ENCODE measurements at regions not wholly inside any gene's neighbourhood (a gene's known extent, or its start where the extent isn't known, plus 50 kb on each side); places are given as distances from the start of the nearest gene placed in this dataset.

GRCh38 chr5:126103868-126104267, 319.3 kb upstream of the GRAMD2B start:
- Mint-ChIP-seq H3K9me3 (peaks cover 3% of the 10 kb centered on the region), H3K4me3 (no peak overlapping the region), H3K27me3 (ENCODE audit: low read depth) (no peaks in the 10 kb centered on the region), H3K4me1 (peaks cover 6% of the 10 kb centered on the region), H3K36me3 (no peaks in the 10 kb centered on the region), H3K27ac (no peak overlapping the region)
- no peak for DNase-seq (ENCODE audit: low spot score in 2 of 2, unreplicated experiment in 2 of 2)
- no peak for TF ChIP-seq CTCF (IDR thresholded peaks at IDR 0.05; ENCODE audit: unreplicated experiment)

GRCh38 chr5:126104341-126104740, 318.9 kb upstream of the GRAMD2B start:
- TF ChIP-seq CTCF (IDR thresholded peaks at IDR 0.05; ENCODE audit: unreplicated experiment), result no peak
- Mint-ChIP-seq H3K4me1 (peaks cover 9% of the 10 kb centered on the region), H3K27me3 (ENCODE audit: low read depth) (no peaks in the 10 kb centered on the region), H3K27ac (no peak overlapping the region), H3K36me3 (no peaks in the 10 kb centered on the region), H3K4me3 (no peak overlapping the region), H3K9me3 (peaks cover 3% of the 10 kb centered on the region)
- DNase-seq (ENCODE audit: low spot score in 2 of 2, unreplicated experiment in 2 of 2), result no peak

GRCh38 chr5:126104951-126105350, 318.3 kb upstream of the GRAMD2B start:
- TF ChIP-seq CTCF (IDR thresholded peaks at IDR 0.05; ENCODE audit: unreplicated experiment), result no peak
- Mint-ChIP-seq H3K9me3 (peaks cover 3% of the 10 kb centered on the region), H3K27ac (no peak overlapping the region)

GRCh38 chr5:126106029-126106428, 317.2 kb upstream of the GRAMD2B start:
- H3K9me3 Mint-ChIP-seq, result peaks cover 3% of the 10 kb centered on the region
- H3K27me3 Mint-ChIP-seq (ENCODE audit: low read depth), result no peaks in the 10 kb centered on the region
- no peak for DNase-seq (ENCODE audit: low spot score in 2 of 2, unreplicated experiment in 2 of 2)
- peaks cover 9% of the 10 kb centered on the region for H3K4me1 Mint-ChIP-seq
- no peak for TF ChIP-seq CTCF (IDR thresholded peaks at IDR 0.05; ENCODE audit: unreplicated experiment)
- no peak overlapping the region for H3K27ac Mint-ChIP-seq
- H3K36me3 Mint-ChIP-seq, result no peaks in the 10 kb centered on the region
- no peak overlapping the region for H3K4me3 Mint-ChIP-seq

More at GRCh38 chr5:126104951-126105350, 318.3 kb upstream of the GRAMD2B start:
- DNase-seq (ENCODE audit: low spot score in 2 of 2, unreplicated experiment in 2 of 2), result no peak
- Mint-ChIP-seq H3K27me3 (ENCODE audit: low read depth) (no peaks in the 10 kb centered on the region), H3K4me3 (no peak overlapping the region), H3K4me1 (peaks cover 9% of the 10 kb centered on the region), H3K36me3 (no peaks in the 10 kb centered on the region)

- no peaks in the 10 kb centered on the region for H3K27me3 Mint-ChIP-seq (ENCODE audit: low read depth)
- H3K27ac Mint-ChIP-seq, result no peak overlapping the region
- peaks cover 4% of the 10 kb centered on the region for H3K36me3 Mint-ChIP-seq
- H3K4me3 Mint-ChIP-seq, result no peak overlapping the region
- DNase-seq (ENCODE audit: low spot score in 2 of 2, unreplicated experiment in 2 of 2), result no peak
- peaks cover 12% of the 10 kb centered on the region for H3K9me3 Mint-ChIP-seq
- peaks cover 9% of the 10 kb centered on the region for H3K4me1 Mint-ChIP-seq
- TF ChIP-seq CTCF (IDR thresholded peaks at IDR 0.05; ENCODE audit: unreplicated experiment), result no peak
These were observed 315.8 kb upstream of the GRAMD2B start for GRCh38 chr5:126107381-126107780.

- Mint-ChIP-seq H3K27me3 (ENCODE audit: low read depth) (no peaks in the 10 kb centered on the region), H3K27ac (no peak overlapping the region), H3K9me3 (peaks cover 12% of the 10 kb centered on the region), H3K4me1 (peaks cover 9% of the 10 kb centered on the region), H3K4me3 (no peak overlapping the region), H3K36me3 (peaks cover 6% of the 10 kb centered on the region)
- no peak for DNase-seq (ENCODE audit: low spot score in 2 of 2, unreplicated experiment in 2 of 2)
- no peak for TF ChIP-seq CTCF (IDR thresholded peaks at IDR 0.05; ENCODE audit: unreplicated experiment)
These were observed 314.7 kb upstream of the GRAMD2B start for GRCh38 chr5:126108470-126108869.
